ENCODE measurements at regions not wholly inside any gene's neighbourhood (a gene's known extent, or its start where the extent isn't known, plus 50 kb on each side); places are given as distances from the start of the nearest gene placed in this dataset.
"Not testable (repeated sequence)": the region's sequence is repeated elsewhere in the genome, so short reads cannot be mapped to it uniquely, and the experiment has no call there.

- not testable (repeated sequence) for DNase-seq; H3K4me1 Mint-ChIP-seq; H3K9me3 ChIP-seq (ENCODE audit: control insufficient read depth, low read length, poor library complexity, severe bottlenecking); ATAC-seq; H3K27me3 Mint-ChIP-seq; H3K4me3 Mint-ChIP-seq; H3K27ac Mint-ChIP-seq; H3K36me3 Mint-ChIP-seq (ENCODE audit: low read depth)
These were observed 111.3 kb upstream of the PIK3R1 start for GRCh38 chr5:68104217-68104616.

GRCh38 chr5:68103297-68103696, 112.3 kb upstream of the PIK3R1 start:
- not testable (repeated sequence) for H3K9me3 ChIP-seq (ENCODE audit: control insufficient read depth, low read length, poor library complexity, severe bottlenecking); H3K27me3 Mint-ChIP-seq; H3K36me3 Mint-ChIP-seq (ENCODE audit: low read depth); H3K4me3 Mint-ChIP-seq; ATAC-seq; H3K4me1 Mint-ChIP-seq; DNase-seq; H3K27ac Mint-ChIP-seq

GRCh38 chr5:68099327-68099726, 116.2 kb upstream of the PIK3R1 start:
- no peaks in the 10 kb centered on the region for H3K27me3 Mint-ChIP-seq
- H3K4me1 Mint-ChIP-seq: no peaks in the 10 kb centered on the region
- H3K27ac Mint-ChIP-seq: no peak overlapping the region
- no peak overlapping the region for H3K4me3 Mint-ChIP-seq
- DNase-seq: no peak
- ATAC-seq: no peak
- H3K36me3 Mint-ChIP-seq (ENCODE audit: low read depth): no peaks in the 10 kb centered on the region
- H3K9me3 ChIP-seq (ENCODE audit: control insufficient read depth, low read length, poor library complexity, severe bottlenecking): no peaks in the 10 kb centered on the region

- no peak for ATAC-seq
- H3K4me3 Mint-ChIP-seq: no peak overlapping the region
- no peaks in the 10 kb centered on the region for H3K9me3 ChIP-seq (ENCODE audit: control insufficient read depth, low read length, poor library complexity, severe bottlenecking)
- no peaks in the 10 kb centered on the region for H3K4me1 Mint-ChIP-seq
- peaks cover 3% of the 10 kb centered on the region for H3K27me3 Mint-ChIP-seq
- peak overlapping the region; percentile 27 for H3K27ac Mint-ChIP-seq
- DNase-seq: no peak
- H3K36me3 Mint-ChIP-seq (ENCODE audit: low read depth): no peaks in the 10 kb centered on the region
These were observed 121.9 kb upstream of the PIK3R1 start for GRCh38 chr5:68093455-68094159.

- H3K4me1 Mint-ChIP-seq: no peaks in the 10 kb centered on the region
- ATAC-seq (no peak), DNase-seq (no peak)
- H3K27me3 Mint-ChIP-seq: peaks cover 8% of the 10 kb centered on the region
- no peak overlapping the region for H3K4me3 Mint-ChIP-seq
- no peak overlapping the region for H3K27ac Mint-ChIP-seq
- H3K36me3 Mint-ChIP-seq (ENCODE audit: low read depth): no peaks in the 10 kb centered on the region
- H3K9me3 ChIP-seq (ENCODE audit: control insufficient read depth, low read length, poor library complexity, severe bottlenecking): no peaks in the 10 kb centered on the region
These were observed 127.3 kb upstream of the PIK3R1 start for GRCh38 chr5:68088302-68088701.

- no peaks in the 10 kb centered on the region for H3K9me3 ChIP-seq (ENCODE audit: control insufficient read depth, low read length, poor library complexity, severe bottlenecking)
- no peak for ATAC-seq
- Mint-ChIP-seq H3K27ac (no peak overlapping the region), H3K4me3 (no peak overlapping the region), H3K27me3 (peaks cover 8% of the 10 kb centered on the region), H3K4me1 (no peaks in the 10 kb centered on the region), H3K36me3 (ENCODE audit: low read depth) (no peaks in the 10 kb centered on the region)
- DNase-seq: no peak
These were observed 127.7 kb upstream of the PIK3R1 start for GRCh38 chr5:68087866-68088265.

GRCh38 chr5:68086857-68087256, 128.7 kb upstream of the PIK3R1 start:
- no peak for DNase-seq
- no peaks in the 10 kb centered on the region for H3K9me3 ChIP-seq (ENCODE audit: control insufficient read depth, low read length, poor library complexity, severe bottlenecking)
- no peak for ATAC-seq
- Mint-ChIP-seq H3K27me3 (peaks cover 8% of the 10 kb centered on the region), H3K4me3 (no peak overlapping the region), H3K27ac (no peak overlapping the region), H3K4me1 (no peaks in the 10 kb centered on the region), H3K36me3 (ENCODE audit: low read depth) (no peaks in the 10 kb centered on the region)

GRCh38 chr5:68086439-68086838, 129.1 kb upstream of the PIK3R1 start:
- H3K27me3 Mint-ChIP-seq: peaks cover 8% of the 10 kb centered on the region
- H3K9me3 ChIP-seq (ENCODE audit: control insufficient read depth, low read length, poor library complexity, severe bottlenecking): no peaks in the 10 kb centered on the region
- H3K4me3 Mint-ChIP-seq: no peak overlapping the region
- no peaks in the 10 kb centered on the region for H3K36me3 Mint-ChIP-seq (ENCODE audit: low read depth)
- no peaks in the 10 kb centered on the region for H3K4me1 Mint-ChIP-seq
- DNase-seq (no peak), ATAC-seq (no peak)
- no peak overlapping the region for H3K27ac Mint-ChIP-seq

- peaks cover 8% of the 10 kb centered on the region for H3K27me3 Mint-ChIP-seq
- no peak overlapping the region for H3K27ac Mint-ChIP-seq
- H3K36me3 Mint-ChIP-seq (ENCODE audit: low read depth): no peaks in the 10 kb centered on the region
- DNase-seq: no peak
- no peak overlapping the region for H3K4me3 Mint-ChIP-seq
- no peaks in the 10 kb centered on the region for H3K4me1 Mint-ChIP-seq
- H3K9me3 ChIP-seq (ENCODE audit: control insufficient read depth, low read length, poor library complexity, severe bottlenecking): no peaks in the 10 kb centered on the region
- no peak for ATAC-seq
These were observed 131.2 kb upstream of the PIK3R1 start for GRCh38 chr5:68084396-68084795.

- ATAC-seq: no peak
- H3K27me3 Mint-ChIP-seq: peaks cover 19% of the 10 kb centered on the region
- no peak for DNase-seq
- H3K27ac Mint-ChIP-seq: no peak overlapping the region
- no peaks in the 10 kb centered on the region for H3K4me1 Mint-ChIP-seq
- no peaks in the 10 kb centered on the region for H3K9me3 ChIP-seq (ENCODE audit: control insufficient read depth, low read length, poor library complexity, severe bottlenecking)
- H3K4me3 Mint-ChIP-seq: no peak overlapping the region
- peaks cover 2% of the 10 kb centered on the region for H3K36me3 Mint-ChIP-seq (ENCODE audit: low read depth)
These were observed 135.1 kb upstream of the PIK3R1 start for GRCh38 chr5:68080282-68081050.

GRCh38 chr5:68077349-68077894, 138.1 kb upstream of the PIK3R1 start:
- no peak overlapping the region for H3K27ac Mint-ChIP-seq
- no peaks in the 10 kb centered on the region for H3K9me3 ChIP-seq (ENCODE audit: control insufficient read depth, low read length, poor library complexity, severe bottlenecking)
- H3K4me3 Mint-ChIP-seq: no peak overlapping the region
- peaks cover 5% of the 10 kb centered on the region for H3K4me1 Mint-ChIP-seq
- peaks cover 26% of the 10 kb centered on the region for H3K27me3 Mint-ChIP-seq
- no peak for DNase-seq
- ATAC-seq: no peak
- H3K36me3 Mint-ChIP-seq (ENCODE audit: low read depth): peaks cover 4% of the 10 kb centered on the region

- H3K36me3 Mint-ChIP-seq (ENCODE audit: low read depth): peaks cover 4% of the 10 kb centered on the region
- peaks cover 5% of the 10 kb centered on the region for H3K4me1 Mint-ChIP-seq
- H3K9me3 ChIP-seq (ENCODE audit: control insufficient read depth, low read length, poor library complexity, severe bottlenecking): no peaks in the 10 kb centered on the region
- peaks cover 26% of the 10 kb centered on the region for H3K27me3 Mint-ChIP-seq
- no peak overlapping the region for H3K4me3 Mint-ChIP-seq
- no peak for ATAC-seq
- no peak overlapping the region for H3K27ac Mint-ChIP-seq
- DNase-seq: no peak
These were observed 140.9 kb upstream of the PIK3R1 start for GRCh38 chr5:68074633-68075032.

- no peak overlapping the region for H3K27ac Mint-ChIP-seq
- H3K36me3 Mint-ChIP-seq (ENCODE audit: low read depth): peaks cover 4% of the 10 kb centered on the region
- no peak overlapping the region for H3K4me3 Mint-ChIP-seq
- no peak for DNase-seq
- no peaks in the 10 kb centered on the region for H3K9me3 ChIP-seq (ENCODE audit: control insufficient read depth, low read length, poor library complexity, severe bottlenecking)
- peaks cover 26% of the 10 kb centered on the region for H3K27me3 Mint-ChIP-seq
- ATAC-seq: no peak
- H3K4me1 Mint-ChIP-seq: peaks cover 5% of the 10 kb centered on the region
These were observed 141.4 kb upstream of the PIK3R1 start for GRCh38 chr5:68074048-68074632.
